ENCODE measurements at regions not wholly inside any gene's neighbourhood (a gene's known extent, or its start where the extent isn't known, plus 50 kb on each side); places are given as distances from the start of the nearest gene placed in this dataset.

DNA sequence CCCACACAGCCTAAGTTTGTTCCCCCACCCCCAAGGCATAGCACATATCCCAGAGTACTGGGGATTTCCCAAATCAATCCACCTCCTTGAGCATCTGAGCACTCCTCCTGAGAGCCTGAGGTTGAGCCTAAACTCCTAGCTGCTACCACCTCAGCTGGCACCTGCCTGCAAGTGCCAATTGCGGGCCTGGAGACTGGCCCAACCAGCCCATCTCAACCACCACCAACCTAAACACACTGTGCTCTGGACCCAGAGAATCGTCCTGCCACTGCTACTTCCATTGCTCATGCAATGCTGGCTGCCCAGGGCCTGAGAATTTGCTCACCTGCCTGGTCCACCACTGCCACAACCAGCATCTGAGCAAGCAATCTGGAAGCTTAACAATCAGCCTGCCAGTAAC lies 177.1 kb downstream of the FGF13 start:
- DNase-seq (ENCODE audit: low spot score): no peak

GRCh38 chrX:138519296-138519695 lies 192.2 kb downstream of the FGF13 start:
- DNase-seq (ENCODE audit: low spot score): peak; percentile 12

- DNase-seq (ENCODE audit: low spot score): no peak
These were observed 207.2 kb downstream of the FGF13 start for GRCh38 chrX:138504273-138504672.

GRCh38 chrX:138492371-138492770 lies 219.1 kb downstream of the FGF13 start:
- DNase-seq (ENCODE audit: low spot score): no peak

DNA sequence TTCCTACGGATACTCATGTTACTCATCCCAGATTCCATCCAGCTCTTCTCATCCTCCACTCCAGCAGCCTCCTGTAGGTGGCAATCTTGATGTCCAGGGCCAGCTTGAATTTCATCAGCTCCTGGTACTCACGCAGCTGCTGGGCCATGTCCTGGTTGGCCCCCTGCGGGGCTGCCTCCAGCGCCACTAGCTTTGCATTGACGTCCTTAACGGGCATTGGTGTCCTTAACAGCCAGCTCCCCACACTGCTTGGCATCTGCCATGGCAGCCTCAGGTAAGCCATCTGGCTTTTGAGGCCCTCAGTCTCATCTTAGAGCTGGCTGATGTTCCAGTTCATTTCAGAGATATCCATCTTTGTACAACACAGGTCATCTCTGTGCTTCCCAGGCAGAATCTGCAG lies 223.7 kb downstream of the FGF13 start:
- DNase-seq (ENCODE audit: low spot score): no peak

DNA sequence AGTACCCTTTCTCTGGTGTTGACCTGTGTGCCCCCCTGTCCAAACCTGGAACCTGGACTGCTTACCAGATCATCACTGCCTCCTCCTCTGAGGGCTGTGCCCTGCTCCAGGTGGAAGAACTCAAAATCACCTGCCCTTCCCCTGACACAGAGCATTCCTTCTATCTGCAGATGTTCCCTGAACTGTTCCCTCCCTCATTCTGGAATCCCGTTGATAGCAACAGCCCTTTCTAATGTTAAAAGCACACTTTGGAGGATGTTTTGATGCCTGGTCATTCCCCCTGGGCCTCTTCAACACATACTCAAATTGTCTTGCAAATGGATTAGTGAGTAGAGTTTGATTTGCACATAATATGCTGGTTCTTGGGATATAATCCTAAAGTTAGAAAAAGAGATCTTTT lies 225.8 kb downstream of the FGF13 start:
- no peak for DNase-seq (ENCODE audit: low spot score)

- no peak for DNase-seq (ENCODE audit: low spot score)
These were observed 226.3 kb downstream of the FGF13 start for GRCh38 chrX:138485224-138485623.

DNA sequence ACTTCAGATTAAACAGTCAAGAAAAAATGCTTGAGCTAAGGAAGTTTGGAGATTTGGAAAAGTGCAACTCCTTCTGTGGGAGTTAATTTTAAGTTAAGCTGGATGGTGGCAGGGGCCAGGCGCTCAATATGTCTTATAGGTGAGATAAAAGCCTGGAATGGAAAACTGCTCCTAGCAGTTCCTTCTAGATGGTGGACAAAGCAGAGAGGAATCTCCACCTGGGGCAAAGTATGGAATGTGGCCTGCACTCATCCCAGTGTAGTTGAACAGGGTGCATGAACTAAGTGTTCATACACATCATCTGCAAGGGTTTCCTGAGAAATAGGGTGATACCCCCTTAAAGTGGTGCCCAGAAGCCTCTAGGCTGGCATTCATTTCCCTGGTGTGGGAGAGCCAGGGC lies 227.1 kb downstream of the FGF13 start:
- DNase-seq (ENCODE audit: low spot score): no peak

DNA sequence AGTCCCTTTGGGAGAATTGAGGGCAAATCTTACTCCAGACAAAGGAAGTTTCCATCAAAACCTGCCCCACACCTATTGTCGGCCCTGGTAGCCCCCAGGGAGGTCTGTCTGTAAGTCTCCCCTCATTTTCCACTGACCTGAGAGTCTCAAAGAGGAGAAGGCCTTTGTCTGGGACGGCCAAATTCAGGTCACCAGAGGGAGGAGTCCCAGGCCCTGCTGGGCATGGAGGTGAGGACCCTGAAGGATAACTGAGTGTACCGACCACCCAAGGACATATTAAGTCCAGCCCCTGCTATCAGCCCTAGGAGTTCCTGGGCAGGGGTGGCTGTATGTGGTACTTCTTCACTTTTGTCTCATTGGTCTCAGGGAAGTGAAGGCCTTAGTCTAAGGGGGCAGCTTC lies 229.9 kb downstream of the FGF13 start:
- DNase-seq (ENCODE audit: low spot score): no peak

DNA sequence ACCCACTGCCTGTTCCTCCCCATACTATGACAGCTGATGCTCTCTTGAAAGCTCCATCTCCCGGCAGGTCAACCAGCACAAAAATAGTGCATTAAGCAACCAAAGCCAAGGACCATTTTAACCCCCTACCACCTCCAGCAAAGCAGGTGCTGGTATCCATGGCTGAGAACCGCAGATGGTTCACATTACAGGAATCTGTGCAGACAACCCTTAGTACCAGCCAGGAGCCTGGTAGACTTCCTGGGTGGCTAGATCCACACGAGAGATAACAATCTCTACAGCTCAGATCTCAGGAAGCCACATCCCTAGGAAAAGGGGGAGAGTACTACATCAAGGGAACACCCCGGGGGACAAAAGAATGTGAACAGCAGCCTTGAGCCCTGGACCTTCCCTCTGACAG lies 248.0 kb downstream of the FGF13 start:
- DNase-seq (ENCODE audit: low spot score): no peak
